Calu3 (cell line): ENCODE measurements at regions not wholly inside any gene's neighbourhood (a gene's known extent, or its start where the extent isn't known, plus 50 kb on each side); places are given as distances from the start of the nearest gene placed in this dataset.

ENCODE experiments used
- BruUV-seq: library from RNA; stranded (reverse); fragments of 400-500 nt; replicated peaks from 2 replicates; lab custom pipeline; 2021; lab: Mats Ljungman, UMichigan
- CTCF ChIA-PET: fragments of 300-600 bp; sonication (Branson Sonifier 250); formaldehyde crosslinking; loops from one replicate; lab custom pipeline; 2022; ENCODE audit warnings: antibody characterized with exemption; lab: Charles Lee
- DNase-seq: peaks from one replicate; pipeline ENCODE4 v3.0.0; 2022
- H3K27ac Mint-ChIP-seq: one replicate; pipeline ENCODE4 v1.8.0; 2022; ENCODE audit warnings: mixed read lengths; ENCODE audit not compliant: unreplicated experiment
- H3K27me3 Mint-ChIP-seq: one replicate; pipeline ENCODE4 v1.8.0; 2022; ENCODE audit warnings: mixed read lengths; ENCODE audit not compliant: unreplicated experiment
- H3K36me3 Mint-ChIP-seq: one replicate; pipeline ENCODE4 v1.8.0; 2022; ENCODE audit warnings: mild to moderate bottlenecking, moderate library complexity, mixed read lengths; ENCODE audit not compliant: insufficient read depth, unreplicated experiment
- H3K4me1 Mint-ChIP-seq: one replicate; pipeline ENCODE4 v1.8.0; 2022; ENCODE audit warnings: mild to moderate bottlenecking, low read depth, mixed read lengths; ENCODE audit not compliant: unreplicated experiment
- H3K4me3 Mint-ChIP-seq: one replicate; pipeline ENCODE4 v1.8.0; 2022; ENCODE audit warnings: mild to moderate bottlenecking, low read depth, moderate library complexity, mixed read lengths; ENCODE audit not compliant: unreplicated experiment
- H3K9me3 Mint-ChIP-seq: one replicate; pipeline ENCODE4 v1.8.0; 2022; ENCODE audit warnings: low read depth, mixed read lengths; ENCODE audit not compliant: unreplicated experiment
- intact Hi-C: fragments of 100-400 bp; cut with micrococcal nuclease; formaldehyde crosslinking; loops from one replicate; pipeline ENCODE4 v1.10.0; 2022; ENCODE audit not compliant: unreplicated experiment
- TF ChIP-seq, protein P1 (sequence below): fragments of 200-600 bp; IDR thresholded peaks from one replicate; pipeline ENCODE4 v1.8.0; 2022; ENCODE audit warnings: antibody characterized with exemption; ENCODE audit not compliant: unreplicated experiment

DNA sequence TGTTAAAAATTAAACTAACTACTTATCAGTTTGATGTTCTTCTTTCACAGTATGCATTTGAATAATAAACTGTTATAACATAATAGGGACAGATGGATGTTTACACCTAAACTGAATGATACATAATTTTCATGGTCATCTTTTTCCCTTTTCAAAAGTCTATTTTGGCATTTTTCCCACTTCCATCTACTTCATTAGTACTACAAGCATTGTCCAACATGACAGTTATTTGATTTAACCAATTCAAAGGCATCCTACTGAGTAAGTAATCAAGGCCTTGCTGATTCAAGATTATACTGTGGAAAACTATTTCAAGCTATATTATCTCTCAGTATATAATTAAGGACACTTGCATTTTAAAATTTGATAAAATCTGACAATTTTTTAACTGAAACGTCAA is 212.9 kb downstream of the FAT4 start:
- H3K9me3 Mint-ChIP-seq = no peaks in the 10 kb centered on the region
- DNase-seq = no peak
- H3K27ac Mint-ChIP-seq = no peak overlapping the region
- no peak overlapping the region for H3K4me3 Mint-ChIP-seq
- TF ChIP-seq, protein P1, sequence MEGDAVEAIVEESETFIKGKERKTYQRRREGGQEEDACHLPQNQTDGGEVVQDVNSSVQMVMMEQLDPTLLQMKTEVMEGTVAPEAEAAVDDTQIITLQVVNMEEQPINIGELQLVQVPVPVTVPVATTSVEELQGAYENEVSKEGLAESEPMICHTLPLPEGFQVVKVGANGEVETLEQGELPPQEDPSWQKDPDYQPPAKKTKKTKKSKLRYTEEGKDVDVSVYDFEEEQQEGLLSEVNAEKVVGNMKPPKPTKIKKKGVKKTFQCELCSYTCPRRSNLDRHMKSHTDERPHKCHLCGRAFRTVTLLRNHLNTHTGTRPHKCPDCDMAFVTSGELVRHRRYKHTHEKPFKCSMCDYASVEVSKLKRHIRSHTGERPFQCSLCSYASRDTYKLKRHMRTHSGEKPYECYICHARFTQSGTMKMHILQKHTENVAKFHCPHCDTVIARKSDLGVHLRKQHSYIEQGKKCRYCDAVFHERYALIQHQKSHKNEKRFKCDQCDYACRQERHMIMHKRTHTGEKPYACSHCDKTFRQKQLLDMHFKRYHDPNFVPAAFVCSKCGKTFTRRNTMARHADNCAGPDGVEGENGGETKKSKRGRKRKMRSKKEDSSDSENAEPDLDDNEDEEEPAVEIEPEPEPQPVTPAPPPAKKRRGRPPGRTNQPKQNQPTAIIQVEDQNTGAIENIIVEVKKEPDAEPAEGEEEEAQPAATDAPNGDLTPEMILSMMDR = no peak
- no TSS peak for BruUV-seq
- H3K36me3 Mint-ChIP-seq = no peaks in the 10 kb centered on the region
- CTCF ChIA-PET = no interaction called here
- intact Hi-C loops = no loop called here
- no peaks in the 10 kb centered on the region for H3K27me3 Mint-ChIP-seq
- no peaks in the 10 kb centered on the region for H3K4me1 Mint-ChIP-seq

DNA sequence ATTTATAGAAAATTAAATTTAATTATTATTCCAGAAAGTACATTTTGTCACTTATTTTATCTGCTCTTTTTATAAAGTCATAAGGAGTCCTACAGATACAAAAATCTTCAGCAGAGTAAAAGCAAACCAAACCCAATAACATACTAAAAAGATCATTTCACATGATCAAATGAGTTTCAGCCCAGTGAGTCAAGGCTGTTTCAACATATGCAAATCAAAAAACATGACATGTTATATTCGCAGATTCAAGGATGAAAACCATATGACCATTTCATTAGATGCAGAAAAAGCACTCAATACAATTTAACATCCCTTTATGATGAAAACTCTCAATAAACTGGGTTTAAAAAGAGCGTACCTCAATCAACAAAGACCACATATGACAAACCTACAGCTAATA is 214.3 kb downstream of the FAT4 start:
- no peaks in the 10 kb centered on the region for H3K27me3 Mint-ChIP-seq

DNA sequence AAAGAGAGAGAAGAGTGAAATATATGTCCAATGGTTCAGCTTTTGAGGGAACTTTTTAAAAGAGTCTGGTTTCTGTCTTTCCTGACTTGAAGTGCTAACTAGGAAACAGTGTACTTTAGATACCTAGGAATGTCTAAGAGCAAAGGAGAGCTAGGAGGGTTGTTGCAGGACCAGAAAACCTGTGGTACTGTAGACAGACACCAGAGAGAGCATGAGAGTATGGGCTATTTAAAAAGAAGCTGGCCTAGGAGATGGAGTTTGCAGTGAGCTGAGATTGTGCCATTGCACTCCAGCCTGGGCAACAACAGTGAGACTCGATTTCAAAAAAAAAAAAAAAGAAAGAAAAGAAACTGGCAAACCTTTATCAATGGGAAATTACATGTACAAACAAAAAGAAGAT is 223.9 kb downstream of the FAT4 start:
- no TSS peak for BruUV-seq
- Mint-ChIP-seq H3K4me3 (no peak overlapping the region), H3K9me3 (peaks cover 10% of the 10 kb centered on the region), H3K27ac (no peak overlapping the region), H3K36me3 (no peaks in the 10 kb centered on the region), H3K27me3 (no peaks in the 10 kb centered on the region), H3K4me1 (no peaks in the 10 kb centered on the region)
- intact Hi-C loops = no loop called here
- DNase-seq = no peak
- TF ChIP-seq, protein P1 = no peak
- CTCF ChIA-PET = no interaction called here

More for the DNA sequence above, 214.3 kb downstream of the FAT4 start:
- TF ChIP-seq, protein P1 = no peak
- no TSS peak for BruUV-seq
- Mint-ChIP-seq H3K36me3 (no peaks in the 10 kb centered on the region), H3K4me3 (no peak overlapping the region), H3K27ac (no peak overlapping the region), H3K9me3 (no peaks in the 10 kb centered on the region), H3K4me1 (no peaks in the 10 kb centered on the region)
- DNase-seq = no peak
- CTCF ChIA-PET = no interaction called here
- intact Hi-C loops = no loop called here

DNA sequence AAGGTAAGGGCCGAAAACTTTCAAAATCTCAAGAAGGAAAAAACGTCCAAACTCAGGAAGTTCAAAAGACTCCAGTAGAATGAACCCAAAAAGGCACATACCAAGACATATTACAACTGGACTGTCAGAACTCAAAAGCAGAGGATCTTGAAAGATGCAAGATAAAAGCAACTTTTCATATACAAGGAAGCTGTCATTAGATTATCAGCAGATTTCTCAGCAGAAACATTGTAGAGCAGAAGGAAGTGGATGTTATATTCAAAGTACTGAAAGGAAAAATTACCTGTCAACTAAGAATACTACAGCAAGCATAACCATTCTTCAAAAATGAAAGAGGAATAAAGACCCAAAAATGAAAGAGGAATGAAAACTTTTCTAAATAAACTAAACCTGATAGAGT is 224.9 kb downstream of the FAT4 start:
- H3K4me1 Mint-ChIP-seq = no peaks in the 10 kb centered on the region
- intact Hi-C loops = no loop called here
- CTCF ChIA-PET = no interaction called here
- no peak overlapping the region for H3K4me3 Mint-ChIP-seq
- DNase-seq = no peak
- TF ChIP-seq, protein P1 = no peak
- H3K27ac Mint-ChIP-seq = no peak overlapping the region
- H3K27me3 Mint-ChIP-seq = no peaks in the 10 kb centered on the region
- no TSS peak for BruUV-seq
- H3K9me3 Mint-ChIP-seq = peaks cover 10% of the 10 kb centered on the region
- no peaks in the 10 kb centered on the region for H3K36me3 Mint-ChIP-seq
